ENCODE measurements at regions not wholly inside any gene's neighbourhood (a gene's known extent, or its start where the extent isn't known, plus 50 kb on each side); places are given as distances from the start of the nearest gene placed in this dataset.

GRCh38 chr3:105938806-105939205 lies 70.0 kb upstream of the CBLB start:
- TF ChIP-seq ZNF274 (IDR thresholded peaks at IDR 0.05; ENCODE audit: low read depth, low read length) = no peak
- no peak for TF ChIP-seq SUZ12 (IDR thresholded peaks at IDR 0.05; ENCODE audit: extremely low read depth, insufficient read depth, insufficient read length)
